Body of pancreas (tissue), 4 donors: ENCODE measurements at regions not wholly inside any gene's neighbourhood (a gene's known extent, or its start where the extent isn't known, plus 50 kb on each side); places are given as distances from the start of the nearest gene placed in this dataset.

Experiments
- ATAC-seq: fragments of 150-250 bp; one replicate; pipeline ENCODE4 v1.9.1; 2016
- DNase-seq, 4 donors: peaks; one replicate each; pipeline ENCODE4 v3.0.0-alpha.2; 2019
- H3K27ac ChIP-seq, 4 donors: fragments of 200-600 bp; sonication (generic); 1 replicate in 3 of 4; 2 replicates in 1 of 4; pipeline versions ENCODE4 v1.5.1 to v1.6.1; 2016 to 2019; ENCODE audit warnings: mild to moderate bottlenecking in 1 of 4, mixed read lengths in 1 of 4, moderate library complexity in 1 of 4
- H3K27me3 ChIP-seq, 2 donors: fragments of 200-600 bp; sonication (generic); one replicate each; pipeline ENCODE4 v1.6.0; 2016; ENCODE audit warnings: mild to moderate bottlenecking in 1 of 2
- H3K36me3 ChIP-seq, 2 donors: fragments of 200-600 bp; sonication (generic); replicated peaks in 1 of 2; 2 replicates each; pipeline ENCODE4 v1.5.1; 2016; ENCODE audit warnings: low read depth in 2 of 2; ENCODE audit not compliant: insufficient read depth in 1 of 2
- H3K4me1 ChIP-seq: fragments of 200-600 bp; sonication (generic); one replicate; pipeline ENCODE4 v1.6.0; 2016
- H3K4me3 ChIP-seq, 2 donors: fragments of 200-600 bp; sonication (generic); 1 replicate in 1 of 2; 2 replicates in 1 of 2; pipeline ENCODE4 v1.5.1; 2016 to 2019
- H3K9me3 ChIP-seq, 3 donors: fragments of 200-600 bp; sonication (generic); 1 replicate in 2 of 3; 2 replicates in 1 of 3; pipeline ENCODE4 v1.5.1; 2016
- CTCF ChIP-seq, 7 experiments: fragments of 450-650 bp in 4 of 7; fragments of 200-600 bp in 3 of 7; sonication (generic) in 3 of 7; IDR thresholded peaks; one replicate each; pipeline ENCODE4 v1.5.1; 2016 to 2019; ENCODE audit warnings: antibody characterized with exemption in 7 of 7
- POLR2A ChIP-seq, 3 donors: fragments of 450-650 bp; IDR thresholded peaks; one replicate each; pipeline ENCODE4 v1.6.1; 2016; ENCODE audit warnings: antibody characterized with exemption in 3 of 3, mild to moderate bottlenecking in 2 of 3
- WGBS, 2 donors: methylation state at CpG; one replicate each; pipeline ENCODE4 v1.1.5; 2017; 5-methylcytosine and 5-hydroxymethylcytosine counted together
- intact Hi-C: fragments of 100-400 bp; cut with DNase I; formaldehyde crosslinking; loops from one replicate; pipeline ENCODE4 v1.15.1; 2023

- no peaks in the 10 kb centered on the region for H3K4me1 ChIP-seq
- H3K36me3 ChIP-seq = no peaks in the 10 kb centered on the region
- H3K4me3 ChIP-seq = no peak overlapping the region
- 98 to 99% methylated on average over 7 of the region's 7 CpGs for WGBS, 2 donors
- no peaks in the 10 kb centered on the region for H3K9me3 ChIP-seq
- DNase-seq (no peak), ATAC-seq (no peak)
- intact Hi-C loops = no loop called here
- TF ChIP-seq CTCF (IDR thresholded peaks at IDR 0.05) (no peak), POLR2A (IDR thresholded peaks at IDR 0.05) (no peak)
- no peaks in the 10 kb centered on the region for H3K27me3 ChIP-seq
- H3K27ac ChIP-seq = no peak overlapping the region
Observed at GRCh38 chr13:40126306-40127085, 471.0 kb downstream of the COG6 start.

GRCh38 chr13:40127476-40127875 is 472.0 kb downstream of the COG6 start:
- Histone ChIP-seq H3K9me3 (no peaks in the 10 kb centered on the region), H3K36me3 (no peaks in the 10 kb centered on the region), H3K4me3 (no peak overlapping the region), H3K27ac (no peak overlapping the region), H3K27me3 (no peaks in the 10 kb centered on the region), H3K4me1 (no peaks in the 10 kb centered on the region)
- TF ChIP-seq CTCF (IDR thresholded peaks at IDR 0.05) = no peak
- no peak for TF ChIP-seq POLR2A (IDR thresholded peaks at IDR 0.05)
- intact Hi-C loops = no loop called here
- ATAC-seq (no peak), DNase-seq (no peak)

- intact Hi-C loops = no loop called here
- ATAC-seq = no peak
- WGBS, 2 donors = 79 to 83% methylated on average over 3 of the region's 3 CpGs
Observed at GRCh38 chr13:40127925-40128324, 472.5 kb downstream of the COG6 start.

GRCh38 chr13:40129467-40129866 is 474.0 kb downstream of the COG6 start:
- TF ChIP-seq POLR2A (IDR thresholded peaks at IDR 0.05) (no peak), CTCF (IDR thresholded peaks at IDR 0.05) (no peak)
- Histone ChIP-seq H3K27ac (no peak overlapping the region), H3K36me3 (no peaks in the 10 kb centered on the region), H3K9me3 (no peaks in the 10 kb centered on the region), H3K27me3 (no peaks in the 10 kb centered on the region), H3K4me3 (no peak overlapping the region), H3K4me1 (no peaks in the 10 kb centered on the region)
- intact Hi-C loops = no loop called here
- no peak for ATAC-seq
- WGBS, 2 donors = 90 to 94% methylated on average over 6 of the region's 6 CpGs
- DNase-seq = no peak

More at GRCh38 chr13:40127925-40128324, 472.5 kb downstream of the COG6 start:
- Histone ChIP-seq H3K36me3 (no peaks in the 10 kb centered on the region), H3K27ac (no peak overlapping the region), H3K4me3 (no peak overlapping the region), H3K4me1 (no peaks in the 10 kb centered on the region), H3K27me3 (no peaks in the 10 kb centered on the region), H3K9me3 (no peaks in the 10 kb centered on the region)
- DNase-seq = no peak
- TF ChIP-seq CTCF (IDR thresholded peaks at IDR 0.05) (no peak), POLR2A (IDR thresholded peaks at IDR 0.05) (no peak)
